Stimulated activated CD8-positive, alpha-beta memory T cell treated with anti-CD3 and anti-CD28 coated beads, Interleukin-4, amount 100 ng/mL, for 1 hour (primary cell): ENCODE measurements at regions not wholly inside any gene's neighbourhood (a gene's known extent, or its start where the extent isn't known, plus 50 kb on each side); places are given as distances from the start of the nearest gene placed in this dataset.

ENCODE experiments used
- DNase-seq, 2 donors: peaks; one replicate each; pipeline ENCODE4 v3.0.0-alpha.2; 2020; ENCODE audit warnings: low read depth in 2 of 2, low spot score in 1 of 2

GRCh38 chr2:180169474-180169873, 162.4 kb upstream of the CWC22 start:
- no peak for DNase-seq

GRCh38 chr2:180161415-180161814, 154.3 kb upstream of the CWC22 start:
- no peak for DNase-seq

GRCh38 chr2:180159921-180160320, 152.8 kb upstream of the CWC22 start:
- DNase-seq = no peak

- DNase-seq = no peak
Observed at GRCh38 chr2:180158961-180159360, 151.9 kb upstream of the CWC22 start.

- DNase-seq = no peak
Observed at GRCh38 chr2:180156651-180157050, 149.6 kb upstream of the CWC22 start.

GRCh38 chr2:180150606-180151005, 143.5 kb upstream of the CWC22 start:
- DNase-seq = no peak

- DNase-seq = no peak
Observed at GRCh38 chr2:180146541-180146940, 139.4 kb upstream of the CWC22 start.

GRCh38 chr2:180146114-180146513, 139.0 kb upstream of the CWC22 start:
- DNase-seq = no peak

GRCh38 chr2:180145163-180145562, 138.1 kb upstream of the CWC22 start:
- no peak for DNase-seq

- DNase-seq = no peak
Observed at GRCh38 chr2:180144338-180144813, 137.3 kb upstream of the CWC22 start.

GRCh38 chr2:180143633-180144337, 136.7 kb upstream of the CWC22 start:
- no peak for DNase-seq

GRCh38 chr2:180141600-180141999, 134.5 kb upstream of the CWC22 start:
- DNase-seq = no peak

- DNase-seq = no peak
Observed at GRCh38 chr2:180133736-180134135, 126.6 kb upstream of the CWC22 start.

GRCh38 chr2:180130403-180130802, 123.3 kb upstream of the CWC22 start:
- no peak for DNase-seq

- no peak for DNase-seq
Observed at GRCh38 chr2:180128861-180129260, 121.8 kb upstream of the CWC22 start.

- DNase-seq = peak; percentile 3 to 9
Observed at GRCh38 chr2:180125245-180125962, 118.3 kb upstream of the CWC22 start.

- no peak for DNase-seq
Observed at GRCh38 chr2:180124273-180125139, 117.4 kb upstream of the CWC22 start.

GRCh38 chr2:180122874-180123273, 115.8 kb upstream of the CWC22 start:
- no peak for DNase-seq

GRCh38 chr2:180115675-180116074, 108.6 kb upstream of the CWC22 start:
- no peak for DNase-seq

GRCh38 chr2:180115269-180115668, 108.2 kb upstream of the CWC22 start:
- DNase-seq = no peak

- DNase-seq = no peak
Observed at GRCh38 chr2:180111901-180112300, 104.8 kb upstream of the CWC22 start.

GRCh38 chr2:180110469-180110868, 103.4 kb upstream of the CWC22 start:
- DNase-seq = no peak
